ENCODE measurements at regions not wholly inside any gene's neighbourhood (a gene's known extent, or its start where the extent isn't known, plus 50 kb on each side); places are given as distances from the start of the nearest gene placed in this dataset.

- no peak for DNase-seq (ENCODE audit: low read depth in 2 of 2)
These were observed 59.0 kb upstream of the MINAR1 start for GRCh38 chr15:79373113-79373512.

GRCh38 chr15:79373728-79374127 is 58.4 kb upstream of the MINAR1 start:
- no peak for DNase-seq (ENCODE audit: low read depth in 2 of 2)

- DNase-seq (ENCODE audit: low read depth in 2 of 2), result no peak
These were observed 55.8 kb upstream of the MINAR1 start for GRCh38 chr15:79376383-79376782.

GRCh38 chr15:79378394-79379109 is 53.6 kb upstream of the MINAR1 start:
- no peak for DNase-seq (ENCODE audit: low read depth in 2 of 2)

- peak; percentile 66 to 81 for DNase-seq (ENCODE audit: low read depth in 2 of 2)
These were observed 51.2 kb upstream of the MINAR1 start for GRCh38 chr15:79380755-79381497.

GRCh38 chr15:79381593-79381992 is 50.5 kb upstream of the MINAR1 start:
- no peak for DNase-seq (ENCODE audit: low read depth in 2 of 2)

Measured in stimulated activated CD4-positive, alpha-beta T cell treated with anti-CD3 and anti-CD28 coated beads, Interleukin-4, amount 100 ng/mL, for 48 hours (primary cell).